Chondrocyte (in vitro differentiated cells): ENCODE measurements at regions not wholly inside any gene's neighbourhood (a gene's known extent, or its start where the extent isn't known, plus 50 kb on each side); places are given as distances from the start of the nearest gene placed in this dataset.

Source experiments
- DNase-seq: peaks from one replicate; pipeline ENCODE4 v3.0.0; 2021; ENCODE audit warnings: mixed read lengths, low spot score
- H3K27ac Mint-ChIP-seq: one replicate; pipeline ENCODE4 v1.8.0; 2021; ENCODE audit warnings: mild to moderate bottlenecking, moderate library complexity, mixed read lengths; ENCODE audit not compliant: unreplicated experiment
- H3K27me3 Mint-ChIP-seq: 2 replicates; pipeline ENCODE4 v1.8.0; 2021; ENCODE audit warnings: low read depth, mixed read lengths
- H3K36me3 Mint-ChIP-seq: 2 replicates; pipeline ENCODE4 v1.8.0; 2021; ENCODE audit warnings: low read depth, mixed read lengths
- H3K4me1 Mint-ChIP-seq: 2 replicates; pipeline ENCODE4 v1.8.0; 2021; ENCODE audit warnings: low read depth, mild to moderate bottlenecking, mixed read lengths
- H3K4me3 Mint-ChIP-seq: one replicate; pipeline ENCODE4 v1.8.0; 2021; ENCODE audit warnings: mild to moderate bottlenecking, moderate library complexity, mixed read lengths; ENCODE audit not compliant: unreplicated experiment
- H3K9me3 Mint-ChIP-seq: 2 replicates; pipeline ENCODE4 v1.8.0; 2021; ENCODE audit warnings: low read depth, mixed read lengths
- CTCF ChIP-seq: fragments of 200-600 bp; sonication (generic); IDR thresholded peaks from 2 replicates; pipeline ENCODE4 v1.5.0; 2021; ENCODE audit warnings: antibody characterized with exemption, mild to moderate bottlenecking, moderate library complexity

DNA sequence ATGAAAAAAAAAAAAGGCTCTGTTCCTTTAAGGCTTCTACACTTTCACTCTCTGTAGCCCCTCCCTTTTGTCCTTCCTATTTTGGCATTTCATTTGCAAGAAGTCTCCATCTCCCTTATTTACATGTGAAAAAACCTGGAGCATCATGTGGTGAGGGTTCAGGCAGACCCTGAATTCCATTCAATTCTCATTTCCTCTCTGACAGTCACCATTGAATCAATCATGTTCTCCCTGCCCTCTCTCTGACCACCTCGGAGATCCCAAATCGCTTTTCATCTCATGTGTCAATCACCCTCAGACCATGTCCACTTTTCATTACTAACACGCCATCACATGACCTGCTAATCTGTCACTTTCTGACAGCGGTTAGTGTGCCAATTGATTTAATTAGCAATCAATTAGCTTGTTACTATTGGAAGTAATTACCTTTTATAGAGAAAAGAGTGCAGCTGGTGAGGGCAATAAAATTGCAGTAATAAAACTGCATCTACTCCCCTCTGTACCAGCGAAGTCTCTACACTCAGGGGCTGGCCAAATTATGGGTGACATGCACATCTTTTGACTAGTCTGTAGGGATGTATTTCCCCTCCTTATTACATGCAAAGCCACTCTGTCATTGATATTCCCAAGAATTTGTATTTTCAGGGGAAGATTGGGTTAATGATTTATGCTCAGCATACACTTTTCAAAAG lies 317.4 kb downstream of the EN1 start:
- DNase-seq: no peak
- H3K36me3 Mint-ChIP-seq: no peaks in the 10 kb centered on the region
- H3K27ac Mint-ChIP-seq: no peak overlapping the region
- peaks cover 5% of the 10 kb centered on the region for H3K9me3 Mint-ChIP-seq
- H3K27me3 Mint-ChIP-seq: peaks cover 4% of the 10 kb centered on the region
- no peak overlapping the region for H3K4me3 Mint-ChIP-seq
- TF ChIP-seq CTCF: no peak
- no peaks in the 10 kb centered on the region for H3K4me1 Mint-ChIP-seq

- Mint-ChIP-seq H3K4me3 (no peak overlapping the region), H3K4me1 (no peaks in the 10 kb centered on the region), H3K27me3 (peaks cover 2% of the 10 kb centered on the region), H3K27ac (no peak overlapping the region), H3K9me3 (peaks cover 12% of the 10 kb centered on the region), H3K36me3 (no peaks in the 10 kb centered on the region)
- DNase-seq: no peak
- no peak for TF ChIP-seq CTCF
Observed at GRCh38 chr2:118527571-118527970, 319.9 kb downstream of the EN1 start.

DNA sequence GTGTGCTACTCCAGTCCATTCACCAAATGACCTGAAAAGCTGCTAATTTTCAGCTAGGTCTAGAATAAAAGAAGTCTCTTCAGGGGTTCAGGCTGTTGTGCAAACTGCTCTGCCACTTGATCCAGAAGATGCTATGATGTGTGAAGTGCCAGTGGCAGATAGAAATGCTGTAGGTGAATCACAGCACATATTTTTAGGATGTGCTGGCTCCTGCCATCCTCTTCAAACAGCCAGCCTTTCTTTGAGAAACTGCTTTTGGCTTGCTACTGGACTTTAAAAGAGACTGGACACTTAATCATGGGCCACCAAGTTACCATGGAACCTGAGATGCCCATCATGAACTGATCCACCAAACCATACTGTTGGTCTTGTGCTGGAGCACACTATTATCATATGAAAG lies 322.1 kb downstream of the EN1 start:
- TF ChIP-seq CTCF: no peak
- Mint-ChIP-seq H3K4me1 (no peaks in the 10 kb centered on the region), H3K27ac (no peak overlapping the region), H3K36me3 (no peaks in the 10 kb centered on the region), H3K4me3 (no peak overlapping the region), H3K9me3 (peaks cover 23% of the 10 kb centered on the region), H3K27me3 (no peaks in the 10 kb centered on the region)
- DNase-seq: no peak

- Mint-ChIP-seq H3K9me3 (peaks cover 25% of the 10 kb centered on the region), H3K27ac (no peak overlapping the region), H3K4me1 (no peaks in the 10 kb centered on the region), H3K27me3 (no peaks in the 10 kb centered on the region), H3K36me3 (no peaks in the 10 kb centered on the region), H3K4me3 (no peak overlapping the region)
- no peak for TF ChIP-seq CTCF
- DNase-seq: no peak
Observed at GRCh38 chr2:118524911-118525310, 322.5 kb downstream of the EN1 start.

DNA sequence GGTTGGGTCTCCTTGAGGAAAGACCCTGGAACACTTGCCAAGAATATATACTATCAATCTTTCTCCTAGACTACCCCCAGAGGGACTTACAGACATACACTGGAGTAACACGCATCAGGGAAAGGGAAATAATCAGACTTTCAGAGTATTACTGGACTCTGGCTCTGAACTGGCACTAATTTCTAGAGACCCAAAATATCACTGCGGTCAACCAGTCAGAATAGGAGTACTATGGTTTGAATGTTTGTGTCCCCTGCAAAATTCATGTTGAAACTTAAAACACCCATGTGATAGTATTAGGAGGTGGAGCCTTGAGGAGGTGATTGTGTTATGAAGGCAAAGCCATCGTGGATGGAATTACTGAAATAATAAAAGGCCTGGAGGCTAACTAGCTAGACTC lies 323.7 kb downstream of the EN1 start:
- Mint-ChIP-seq H3K27ac (no peak overlapping the region), H3K36me3 (no peaks in the 10 kb centered on the region), H3K4me3 (no peak overlapping the region), H3K4me1 (no peaks in the 10 kb centered on the region), H3K9me3 (peaks cover 34% of the 10 kb centered on the region), H3K27me3 (no peaks in the 10 kb centered on the region)
- TF ChIP-seq CTCF: no peak
- no peak for DNase-seq
